ENCODE measurements at regions not wholly inside any gene's neighbourhood (a gene's known extent, or its start where the extent isn't known, plus 50 kb on each side); places are given as distances from the start of the nearest gene placed in this dataset.

DNA sequence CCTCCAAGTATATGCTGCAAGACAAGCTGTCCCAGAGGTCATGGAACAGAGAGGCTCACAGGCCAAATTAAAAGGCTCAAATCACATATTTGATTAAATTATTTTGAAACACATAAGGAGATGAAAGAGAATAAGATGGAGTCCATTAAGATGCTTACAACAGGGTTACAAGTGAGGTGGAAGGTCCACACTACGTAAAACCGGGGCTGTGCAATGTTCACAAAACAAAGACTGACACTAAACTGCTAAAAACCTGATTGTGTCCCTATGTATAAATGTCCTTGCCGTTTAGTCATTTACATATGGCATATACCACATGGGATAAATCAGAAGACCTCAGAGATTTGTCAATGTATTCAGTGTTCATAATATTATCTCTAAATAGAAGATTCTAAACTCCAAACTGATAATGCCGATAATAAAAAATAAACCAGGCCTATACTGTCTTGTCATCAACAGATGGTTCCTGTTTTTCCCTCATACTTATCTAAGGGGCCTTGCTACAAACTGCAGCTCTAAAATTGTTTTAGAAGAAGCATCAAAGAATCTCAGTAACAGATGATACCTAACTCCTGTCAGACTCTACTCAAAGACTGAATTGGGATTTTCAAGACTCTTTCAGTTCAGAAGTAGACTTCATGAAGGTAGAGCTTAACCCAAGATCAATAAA, 51.8 kb upstream of the RIPOR2 start:
- DNase-seq (ENCODE audit: low read depth, low spot score): no peak

- no peak for DNase-seq (ENCODE audit: low read depth, low spot score)
Observed at GRCh38 chr6:24988562-24988961, 52.8 kb upstream of the RIPOR2 start.

- no peak for DNase-seq (ENCODE audit: low read depth, low spot score)
Observed at GRCh38 chr6:24990236-24990845, 54.6 kb upstream of the RIPOR2 start.

DNA sequence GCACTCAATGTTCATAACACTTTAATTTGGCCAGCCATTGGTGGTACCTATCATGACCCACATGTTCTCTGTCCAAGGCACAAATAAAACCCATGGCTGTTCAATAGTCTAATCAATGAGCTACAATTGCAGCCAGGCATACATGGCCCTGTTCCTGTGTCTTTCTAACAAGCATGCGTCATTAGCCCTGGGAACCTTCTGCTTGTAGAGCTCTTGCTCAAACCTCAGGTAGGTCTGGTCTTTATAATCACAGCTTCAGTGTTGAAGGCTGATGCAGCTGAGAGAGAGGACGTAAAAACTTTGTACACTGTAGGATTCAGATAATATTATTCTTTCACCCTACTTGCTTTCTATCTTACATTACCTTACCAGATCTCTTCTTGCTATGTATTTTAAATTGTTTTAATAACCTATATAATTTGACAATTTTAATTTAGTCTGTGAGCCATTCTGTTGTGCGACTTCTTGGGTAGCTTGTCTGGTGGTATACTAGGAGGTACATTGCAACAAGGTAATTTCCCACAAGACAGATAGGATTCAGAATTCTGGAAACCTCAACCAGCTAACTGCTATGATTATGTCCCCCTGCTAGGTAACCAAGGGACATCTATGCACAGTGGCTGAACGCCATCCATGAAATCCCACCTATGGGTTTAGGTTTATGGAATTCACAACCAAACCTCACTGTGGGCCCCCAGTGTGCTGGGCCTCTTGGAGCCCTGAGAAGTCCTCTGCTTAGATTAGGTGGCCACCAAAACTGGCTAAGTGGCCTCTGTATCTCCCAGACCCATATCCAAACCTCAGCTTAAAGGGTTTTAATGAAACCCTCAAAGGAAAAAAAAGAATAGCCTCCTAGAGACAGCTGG, 55.4 kb upstream of the RIPOR2 start:
- DNase-seq (ENCODE audit: low read depth, low spot score): no peak

GRCh38 chr6:24991810-24992467, 56.2 kb upstream of the RIPOR2 start:
- DNase-seq (ENCODE audit: low read depth, low spot score): no peak

DNA sequence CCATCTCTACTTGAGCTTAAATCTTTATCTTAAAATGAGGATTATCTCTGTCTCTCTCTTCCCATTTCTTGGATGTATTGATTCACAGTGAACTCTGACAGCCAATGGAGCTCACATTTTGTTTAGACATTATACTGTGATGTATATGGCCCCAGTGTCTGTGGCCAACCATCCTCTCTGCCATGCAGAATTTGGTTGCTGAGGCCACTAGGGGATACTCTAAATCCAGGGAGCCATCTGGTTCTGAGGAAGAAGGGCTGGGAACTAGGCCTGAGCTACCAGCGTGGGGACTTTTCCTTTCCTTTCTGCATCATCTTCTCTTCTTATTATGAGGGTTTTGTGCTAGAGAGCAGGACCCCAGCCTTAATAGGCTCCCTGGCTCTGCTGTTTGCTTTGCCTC, 59.1 kb upstream of the RIPOR2 start:
- DNase-seq (ENCODE audit: low read depth, low spot score): no peak

- DNase-seq (ENCODE audit: low read depth, low spot score): no peak
Observed at GRCh38 chr6:24995270-24995669, 59.5 kb upstream of the RIPOR2 start.

DNA sequence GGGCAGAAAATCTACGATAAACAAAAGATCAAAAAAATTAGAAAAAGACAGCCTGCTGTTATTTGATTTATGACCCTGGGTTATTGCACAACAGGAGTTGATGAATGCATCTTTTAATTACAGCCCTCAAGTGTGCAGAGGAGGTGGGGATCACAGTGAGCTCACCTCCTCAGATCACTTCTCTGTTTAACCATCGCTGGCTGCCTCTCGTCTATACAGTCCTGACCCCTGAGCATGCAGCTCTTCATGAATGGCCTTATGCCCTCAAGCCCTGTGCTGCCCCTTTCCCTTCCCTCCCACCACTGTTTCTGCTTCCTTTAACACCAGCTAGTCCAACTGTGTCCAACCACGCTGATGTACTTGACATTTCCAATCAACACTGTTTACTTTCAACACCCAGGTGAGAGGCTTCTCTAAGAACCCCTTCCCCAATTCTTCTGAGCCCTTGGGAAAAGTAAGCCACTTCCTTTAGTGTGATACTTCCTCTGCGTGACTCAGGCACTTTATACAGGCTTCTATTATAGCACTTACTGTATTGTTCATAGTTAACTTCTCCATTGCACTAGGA, 60.6 kb upstream of the RIPOR2 start:
- no peak for DNase-seq (ENCODE audit: low read depth, low spot score)

DNA sequence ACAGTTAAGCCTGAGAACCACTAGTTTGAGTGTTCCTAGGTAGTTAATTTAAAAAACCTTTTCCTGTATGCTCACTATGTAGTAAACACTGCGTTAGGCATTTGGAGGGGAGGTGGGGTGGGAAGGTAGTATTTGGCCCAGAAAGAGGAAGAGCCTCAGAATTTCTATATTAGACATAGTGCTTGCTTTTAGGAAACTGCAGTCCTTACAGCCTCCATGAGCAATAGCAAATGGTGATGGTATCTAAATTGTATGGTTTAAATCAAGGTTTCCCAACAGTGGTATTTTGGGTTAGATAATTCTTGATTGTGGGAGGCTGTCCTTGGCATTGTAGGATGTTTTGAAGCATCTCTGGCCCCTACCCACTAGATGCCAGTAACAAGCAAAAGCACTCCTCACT, 61.5 kb upstream of the RIPOR2 start:
- no peak for DNase-seq (ENCODE audit: low read depth, low spot score)

DNA sequence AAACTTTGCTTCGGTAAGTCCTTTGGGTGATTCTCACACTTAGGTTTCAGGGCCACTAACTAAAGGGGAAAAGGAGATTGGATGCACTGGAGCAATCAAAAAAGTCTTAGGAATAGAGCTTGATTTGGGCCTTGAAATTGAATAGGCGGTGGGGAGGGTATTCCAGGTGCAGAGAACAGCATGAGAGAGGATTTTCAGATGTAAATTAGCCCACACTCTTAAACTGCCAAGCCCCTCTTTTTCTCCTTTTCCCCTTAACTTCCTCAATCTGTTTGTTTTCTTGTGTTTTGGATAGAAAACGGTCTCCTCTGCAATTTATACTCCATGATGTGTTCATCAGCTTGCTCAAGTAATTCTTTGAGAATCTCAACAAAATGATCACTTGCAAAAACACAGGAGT, 62.1 kb upstream of the RIPOR2 start:
- DNase-seq (ENCODE audit: low read depth, low spot score): no peak

- DNase-seq (ENCODE audit: low read depth, low spot score): no peak
Observed at GRCh38 chr6:25002326-25003091, 66.7 kb upstream of the RIPOR2 start.

GRCh38 chr6:25004357-25004756, 68.6 kb upstream of the RIPOR2 start:
- no peak for DNase-seq (ENCODE audit: low read depth, low spot score)

DNA sequence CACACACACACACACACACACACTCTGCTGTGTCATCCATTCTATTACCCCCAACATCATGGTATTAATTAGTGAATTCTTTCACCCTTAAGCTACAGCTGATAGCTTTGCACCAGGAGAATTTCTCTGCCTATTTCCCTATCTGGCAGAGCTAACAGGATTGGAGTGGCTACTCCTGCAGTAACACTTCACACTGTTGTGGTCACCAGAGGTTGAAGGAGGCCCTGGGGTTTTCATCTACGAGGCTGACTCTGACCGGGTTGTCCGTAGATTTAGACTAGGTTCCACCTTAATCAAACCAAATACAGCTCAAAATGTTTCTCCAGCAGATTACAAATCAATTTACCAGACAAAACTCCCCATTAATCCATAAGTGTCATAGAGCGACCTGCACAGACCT, 69.2 kb upstream of the RIPOR2 start:
- no peak for DNase-seq (ENCODE audit: low read depth, low spot score)

- DNase-seq (ENCODE audit: low read depth, low spot score): no peak
Observed at GRCh38 chr6:25006075-25006474, 70.3 kb upstream of the RIPOR2 start.

- peak; percentile 13 for DNase-seq (ENCODE audit: low read depth, low spot score)
Observed at GRCh38 chr6:25006565-25007001, 70.8 kb upstream of the RIPOR2 start.

DNA sequence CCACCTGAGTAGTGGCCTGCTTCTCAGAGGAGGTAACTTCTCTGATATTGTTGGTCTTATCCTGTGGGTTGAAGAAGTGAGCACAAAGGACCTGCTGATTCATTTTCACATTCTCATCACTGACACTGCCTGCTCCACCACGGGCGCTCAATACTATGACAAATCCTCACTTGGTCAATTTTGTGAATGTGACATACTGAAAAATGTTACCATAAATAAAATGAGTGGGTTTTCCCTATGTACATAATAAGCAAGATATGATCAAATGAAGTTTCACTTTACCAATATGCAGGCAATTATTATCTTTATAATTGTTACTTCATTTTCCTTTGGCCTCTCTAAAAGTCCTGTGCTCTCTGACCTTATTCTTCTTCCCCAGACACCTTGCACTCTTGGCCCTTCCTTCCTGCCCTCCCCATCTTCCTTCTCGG, 71.5 kb upstream of the RIPOR2 start:
- DNase-seq (ENCODE audit: low read depth, low spot score): no peak

DNA sequence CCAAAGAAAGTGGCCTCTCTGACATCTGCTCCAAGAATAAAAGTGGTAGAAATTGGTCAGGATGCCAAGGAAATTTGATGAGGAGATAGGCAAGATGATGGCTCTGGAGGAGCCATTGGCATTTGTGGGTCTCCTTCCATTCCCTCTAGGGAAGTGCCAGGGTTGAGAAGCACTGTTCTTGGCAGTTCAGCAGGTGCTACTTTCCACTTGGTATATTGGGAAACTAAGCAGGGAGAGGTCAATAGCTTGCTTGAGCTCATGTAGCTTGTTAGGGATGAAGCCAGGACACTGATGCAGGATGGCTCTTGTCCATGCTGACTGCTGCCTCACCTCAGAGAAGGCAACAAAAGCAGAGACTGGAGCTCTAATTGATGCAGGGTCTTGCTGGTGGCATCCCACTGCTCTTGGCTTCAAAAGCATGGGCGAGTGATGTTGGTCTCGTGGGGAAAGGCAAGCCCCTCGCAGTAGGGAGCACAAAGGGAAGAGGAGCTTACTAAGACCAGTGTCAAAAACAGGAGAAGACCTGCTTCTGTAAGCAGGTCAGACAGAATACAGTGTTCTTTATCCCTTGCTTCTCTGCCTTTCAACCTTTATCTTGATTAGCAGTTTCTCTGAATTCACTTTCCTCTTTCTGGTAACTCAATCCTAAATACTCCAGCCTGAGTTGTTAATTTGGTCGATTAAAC, 73.1 kb upstream of the RIPOR2 start:
- no peak for DNase-seq (ENCODE audit: low read depth, low spot score)

- no peak for DNase-seq (ENCODE audit: low read depth, low spot score)
Observed at GRCh38 chr6:25009393-25009710, 73.6 kb upstream of the RIPOR2 start.

- DNase-seq (ENCODE audit: low read depth, low spot score): no peak
Observed at GRCh38 chr6:25010176-25010575, 74.4 kb upstream of the RIPOR2 start.

- DNase-seq (ENCODE audit: low read depth, low spot score): no peak
Observed at GRCh38 chr6:25010902-25011625, 75.3 kb upstream of the RIPOR2 start.
